Activated naive CD8-positive, alpha-beta T cell treated with anti-CD3 and anti-CD28 coated beads, Interleukin-2, amount 50 U/mL, for 24 hours (primary cell): ENCODE measurements at regions not wholly inside any gene's neighbourhood (a gene's known extent, or its start where the extent isn't known, plus 50 kb on each side); places are given as distances from the start of the nearest gene placed in this dataset.
"Not testable (repeated sequence)": the region's sequence is repeated elsewhere in the genome, so short reads cannot be mapped to it uniquely, and the experiment has no call there.

Experiments
- ATAC-seq: fragments of 150-1000 bp; cut with Tn5 transposase; one replicate; pipeline ENCODE4 v1.10.0; 2021
- DNase-seq: peaks from one replicate; pipeline ENCODE4 v3.0.0; 2021
- H3K27ac Mint-ChIP-seq: one replicate; pipeline ENCODE4 v1.8.0; 2021; ENCODE audit warnings: mild to moderate bottlenecking, mixed read lengths
- H3K27me3 Mint-ChIP-seq: one replicate; pipeline ENCODE4 v1.8.0; 2021; ENCODE audit warnings: mixed read lengths
- H3K36me3 Mint-ChIP-seq: one replicate; pipeline ENCODE4 v1.8.0; 2021; ENCODE audit warnings: low read depth, mixed read lengths
- H3K4me1 Mint-ChIP-seq: one replicate; pipeline ENCODE4 v1.8.0; 2021; ENCODE audit warnings: mixed read lengths
- H3K4me3 Mint-ChIP-seq: one replicate; pipeline ENCODE4 v1.8.0; 2021; ENCODE audit warnings: mild to moderate bottlenecking, moderate library complexity, mixed read lengths
- H3K9me3 Mint-ChIP-seq: one replicate; pipeline ENCODE4 v1.8.0; 2021; ENCODE audit warnings: mixed read lengths

DNA sequence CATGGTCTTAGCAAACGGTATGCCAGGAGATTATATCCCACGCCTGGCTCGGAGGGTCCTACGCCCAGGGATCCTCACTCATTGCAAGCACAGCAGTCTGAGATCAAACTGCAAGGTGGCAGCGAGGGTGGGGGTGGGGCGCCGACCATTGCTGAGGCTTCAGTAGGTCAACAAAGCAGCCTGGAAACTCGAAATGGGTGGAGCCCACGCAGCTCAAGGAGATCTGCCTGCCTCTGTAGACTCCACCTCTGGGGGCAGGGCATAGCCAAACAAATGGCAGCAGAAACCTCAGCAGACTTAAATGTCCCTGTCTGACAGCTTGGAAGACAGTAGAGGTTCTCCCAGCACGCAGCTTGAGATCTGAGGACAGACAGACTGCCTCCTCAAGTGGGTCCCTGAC, 172.7 kb upstream of the IRAK1BP1 start:
- H3K27me3 Mint-ChIP-seq, DNase-seq, H3K9me3 Mint-ChIP-seq, ATAC-seq, H3K27ac Mint-ChIP-seq, H3K4me1 Mint-ChIP-seq, H3K4me3 Mint-ChIP-seq, H3K36me3 Mint-ChIP-seq: not testable (repeated sequence)

DNA sequence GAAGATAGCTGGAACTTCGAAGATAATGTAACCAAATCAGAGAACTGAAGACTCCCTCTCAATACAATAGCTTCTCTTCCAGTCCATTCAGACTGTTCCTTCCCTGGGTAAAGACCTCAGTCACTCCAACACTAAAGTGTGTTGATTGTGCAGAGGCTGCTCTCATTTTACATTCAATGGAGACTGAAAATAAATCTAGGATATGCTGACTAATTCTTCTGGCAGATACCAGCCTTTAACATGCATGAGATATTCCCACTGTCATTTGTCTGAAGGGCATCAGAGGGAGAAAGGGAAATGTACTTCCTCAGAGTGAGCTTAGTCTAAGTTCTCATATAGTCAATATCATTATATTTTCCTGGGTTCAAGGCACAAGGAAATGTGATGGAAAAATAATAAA, 166.4 kb upstream of the IRAK1BP1 start:
- ATAC-seq, result no peak
- no peak overlapping the region for H3K27ac Mint-ChIP-seq
- H3K27me3 Mint-ChIP-seq, result no peaks in the 10 kb centered on the region

DNA sequence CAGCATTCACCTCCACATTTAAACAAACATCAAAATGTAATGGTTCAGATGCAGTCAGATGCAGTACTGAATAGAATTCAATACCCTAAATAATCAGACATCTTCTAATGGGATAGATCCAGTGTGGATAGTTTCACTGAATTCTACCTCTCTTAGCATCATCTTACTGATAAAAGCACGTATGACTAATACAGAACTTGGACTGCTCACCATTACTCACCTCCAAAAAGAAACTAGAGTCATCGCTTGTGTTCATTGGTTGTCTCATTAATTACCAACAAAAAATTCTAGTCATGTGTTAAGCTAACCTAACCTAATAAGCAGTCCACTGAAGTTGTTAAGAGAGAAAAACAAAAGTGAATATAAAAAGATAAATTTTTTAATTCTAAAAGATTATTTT, 165.9 kb upstream of the IRAK1BP1 start:
- Mint-ChIP-seq H3K27me3 (no peaks in the 10 kb centered on the region), H3K36me3 (no peaks in the 10 kb centered on the region), H3K4me1 (no peaks in the 10 kb centered on the region), H3K27ac (no peak overlapping the region), H3K4me3 (no peak overlapping the region), H3K9me3 (no peaks in the 10 kb centered on the region)
- ATAC-seq (no peak), DNase-seq (no peak)

More for the DNA sequence above, 166.4 kb upstream of the IRAK1BP1 start:
- H3K4me1 Mint-ChIP-seq, result no peaks in the 10 kb centered on the region
- no peak for DNase-seq
- H3K4me3 Mint-ChIP-seq, result no peak overlapping the region
- no peaks in the 10 kb centered on the region for H3K36me3 Mint-ChIP-seq
- no peaks in the 10 kb centered on the region for H3K9me3 Mint-ChIP-seq

DNA sequence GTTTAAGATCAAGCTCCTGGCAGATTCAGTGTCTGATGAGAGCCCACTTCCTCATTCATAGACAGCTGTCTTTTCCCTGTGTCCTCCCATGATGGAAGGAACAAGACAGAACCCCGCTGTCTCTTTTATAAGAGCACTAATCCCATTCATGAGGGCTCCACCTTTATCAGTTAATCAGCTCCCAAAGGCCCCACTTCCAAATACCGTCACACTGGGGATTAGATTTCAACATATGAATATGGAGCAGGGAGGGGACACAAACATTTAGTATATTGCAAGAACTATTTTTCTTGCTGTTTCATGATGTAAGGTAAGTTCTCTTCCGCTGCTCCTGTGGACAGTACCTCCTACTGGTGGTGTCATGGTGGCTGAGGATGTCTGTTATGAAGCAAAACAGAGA, 158.3 kb upstream of the IRAK1BP1 start:
- no peak for DNase-seq
- H3K4me3 Mint-ChIP-seq, result no peak overlapping the region
- ATAC-seq, result no peak
- no peaks in the 10 kb centered on the region for H3K36me3 Mint-ChIP-seq
- no peaks in the 10 kb centered on the region for H3K27me3 Mint-ChIP-seq
- H3K9me3 Mint-ChIP-seq, result no peaks in the 10 kb centered on the region
- no peak overlapping the region for H3K27ac Mint-ChIP-seq
- H3K4me1 Mint-ChIP-seq, result no peaks in the 10 kb centered on the region

DNA sequence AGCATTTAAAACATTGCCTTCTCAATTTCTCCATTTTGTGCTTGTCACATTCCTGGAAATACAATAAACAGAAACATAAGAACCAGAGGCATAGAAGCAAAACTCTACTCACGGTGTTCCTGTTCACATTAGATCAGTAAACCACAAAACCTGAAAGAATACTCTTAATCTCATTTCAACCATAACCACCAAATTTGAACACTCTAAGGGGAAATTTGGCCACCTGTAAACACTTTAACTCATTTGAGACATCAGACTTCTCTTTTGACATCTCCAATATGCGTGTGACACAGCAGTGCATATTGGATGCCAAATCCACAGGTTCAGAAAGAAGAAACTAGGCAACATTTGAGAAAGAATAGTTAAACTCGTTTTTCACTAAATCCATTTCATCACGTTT, 153.8 kb upstream of the IRAK1BP1 start:
- ATAC-seq, result no peak
- no peaks in the 10 kb centered on the region for H3K4me1 Mint-ChIP-seq
- H3K27me3 Mint-ChIP-seq, result no peaks in the 10 kb centered on the region
- H3K9me3 Mint-ChIP-seq, result peaks cover 4% of the 10 kb centered on the region
- H3K27ac Mint-ChIP-seq, result no peak overlapping the region
- H3K36me3 Mint-ChIP-seq, result no peaks in the 10 kb centered on the region
- DNase-seq, result no peak
- H3K4me3 Mint-ChIP-seq, result no peak overlapping the region

DNA sequence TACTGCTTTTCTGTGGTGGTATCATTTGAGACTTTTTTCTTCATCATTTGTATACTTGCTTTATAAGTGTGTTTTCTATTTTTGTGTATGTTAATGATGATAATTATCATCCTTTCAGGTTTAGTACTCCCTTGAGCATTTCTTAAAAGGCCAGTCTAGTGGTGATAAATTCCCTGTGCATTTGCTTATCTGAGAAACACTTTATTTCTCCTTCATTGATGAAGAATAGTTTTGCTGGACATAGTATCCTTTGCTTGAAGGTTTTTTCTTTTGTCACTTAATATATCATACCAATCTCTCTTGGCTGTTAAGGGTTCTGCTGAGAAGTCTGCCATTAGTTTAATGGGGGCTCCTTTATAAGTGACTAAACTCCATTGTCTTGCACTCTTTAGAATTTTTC, 123.2 kb upstream of the IRAK1BP1 start:
- Mint-ChIP-seq H3K27me3 (no peaks in the 10 kb centered on the region), H3K4me3 (no peak overlapping the region), H3K36me3 (no peaks in the 10 kb centered on the region), H3K27ac (no peak overlapping the region), H3K4me1 (no peaks in the 10 kb centered on the region), H3K9me3 (peaks cover 48% of the 10 kb centered on the region)
- no peak for ATAC-seq
- DNase-seq, result no peak

DNA sequence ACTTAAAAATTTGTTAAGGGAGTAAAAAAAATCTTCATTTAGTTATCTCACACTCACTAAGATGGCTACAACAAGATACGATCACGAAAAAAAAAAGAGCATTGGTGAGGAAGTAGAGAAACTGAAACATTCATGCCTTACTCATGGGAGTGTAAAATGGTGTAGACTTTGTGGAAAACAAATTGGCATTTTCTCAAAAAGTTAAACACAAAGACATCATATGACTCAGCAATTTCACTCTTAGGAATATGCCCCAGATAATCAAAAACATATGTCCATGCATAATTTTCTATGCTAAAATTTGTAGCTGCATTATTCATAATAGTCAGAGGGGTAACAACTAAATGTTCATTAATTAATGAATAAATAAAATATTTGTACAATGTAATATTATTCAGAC, 120.9 kb upstream of the IRAK1BP1 start:
- Mint-ChIP-seq H3K4me1 (no peaks in the 10 kb centered on the region), H3K4me3 (no peak overlapping the region), H3K27ac (no peak overlapping the region), H3K27me3 (no peaks in the 10 kb centered on the region), H3K36me3 (no peaks in the 10 kb centered on the region), H3K9me3 (peaks cover 43% of the 10 kb centered on the region)
- DNase-seq (no peak), ATAC-seq (no peak)

DNA sequence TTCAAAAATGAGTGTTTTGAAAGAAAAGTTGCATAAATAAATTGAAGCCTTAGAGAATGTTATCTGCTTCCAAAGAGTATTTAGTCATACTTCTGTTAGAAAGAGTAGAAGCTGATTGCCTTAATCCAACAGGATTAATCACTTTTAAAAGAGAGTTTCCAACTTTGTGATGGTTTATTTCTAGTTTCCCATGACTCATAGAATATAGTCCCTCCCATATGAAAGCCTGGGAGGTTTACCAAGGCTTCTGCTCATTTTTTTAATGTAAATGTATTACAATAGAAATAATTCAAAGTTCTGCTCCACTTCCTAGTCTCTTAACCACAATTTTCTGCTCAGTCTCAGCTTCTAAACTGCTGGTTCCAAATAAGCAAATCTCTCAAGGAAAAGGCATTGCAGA, 118.0 kb upstream of the IRAK1BP1 start:
- Mint-ChIP-seq H3K27ac (no peak overlapping the region), H3K36me3 (no peaks in the 10 kb centered on the region), H3K4me1 (no peaks in the 10 kb centered on the region), H3K4me3 (no peak overlapping the region), H3K9me3 (peaks cover 32% of the 10 kb centered on the region), H3K27me3 (no peaks in the 10 kb centered on the region)
- no peak for DNase-seq
- no peak for ATAC-seq

DNA sequence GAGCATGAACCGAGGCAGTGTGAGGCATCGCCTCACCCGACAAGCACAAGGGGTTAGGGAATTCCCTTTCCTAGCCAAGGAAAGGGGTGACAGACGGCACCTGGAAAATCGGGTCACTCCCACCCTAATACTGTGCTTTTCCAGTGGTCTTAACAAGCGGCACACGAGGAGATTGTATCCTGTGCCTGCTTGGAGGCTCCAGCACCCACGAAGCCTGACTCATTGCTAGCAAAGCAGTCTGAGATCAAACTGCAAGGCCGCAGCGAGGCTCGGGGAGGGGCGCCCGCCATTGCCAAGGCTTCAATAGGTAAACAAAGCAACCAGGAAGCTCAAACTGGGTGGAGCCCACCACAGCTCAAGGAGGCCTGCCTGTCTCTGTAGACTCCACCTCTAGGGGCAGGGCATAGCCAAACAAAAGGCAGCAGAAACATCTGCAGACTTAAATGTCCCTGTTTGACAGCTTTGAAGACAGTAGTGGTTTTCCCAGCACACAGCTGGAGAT, 109.0 kb upstream of the IRAK1BP1 start:
- H3K4me1 Mint-ChIP-seq, result not testable (repeated sequence)

DNA sequence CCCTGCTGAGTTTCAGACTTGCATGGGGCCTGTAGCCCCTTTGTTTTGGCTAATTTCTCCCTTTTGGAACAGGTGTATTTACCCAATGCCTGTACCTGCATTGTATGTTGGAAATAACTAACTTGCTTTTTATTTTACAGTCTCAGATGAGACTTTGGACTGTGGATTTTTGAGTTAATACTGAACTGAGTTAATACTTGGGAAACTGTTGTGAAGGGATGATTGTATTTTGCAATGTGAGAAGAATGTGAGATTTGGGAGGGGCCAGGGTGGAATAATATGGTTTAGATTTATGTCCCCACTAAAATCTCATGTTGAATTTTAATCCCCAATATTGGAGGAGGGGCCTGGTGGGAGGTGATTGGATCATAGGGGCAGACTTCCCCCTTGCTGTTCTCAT, 99.1 kb upstream of the IRAK1BP1 start:
- Mint-ChIP-seq H3K4me3 (no peak overlapping the region), H3K36me3 (no peaks in the 10 kb centered on the region), H3K27me3 (no peaks in the 10 kb centered on the region), H3K4me1 (no peaks in the 10 kb centered on the region), H3K27ac (no peak overlapping the region), H3K9me3 (no peaks in the 10 kb centered on the region)
- ATAC-seq (no peak), DNase-seq (no peak)

More for the DNA sequence above, 109.0 kb upstream of the IRAK1BP1 start:
- DNase-seq, H3K27ac Mint-ChIP-seq, H3K4me3 Mint-ChIP-seq, ATAC-seq, H3K36me3 Mint-ChIP-seq, H3K27me3 Mint-ChIP-seq, H3K9me3 Mint-ChIP-seq: not testable (repeated sequence)

DNA sequence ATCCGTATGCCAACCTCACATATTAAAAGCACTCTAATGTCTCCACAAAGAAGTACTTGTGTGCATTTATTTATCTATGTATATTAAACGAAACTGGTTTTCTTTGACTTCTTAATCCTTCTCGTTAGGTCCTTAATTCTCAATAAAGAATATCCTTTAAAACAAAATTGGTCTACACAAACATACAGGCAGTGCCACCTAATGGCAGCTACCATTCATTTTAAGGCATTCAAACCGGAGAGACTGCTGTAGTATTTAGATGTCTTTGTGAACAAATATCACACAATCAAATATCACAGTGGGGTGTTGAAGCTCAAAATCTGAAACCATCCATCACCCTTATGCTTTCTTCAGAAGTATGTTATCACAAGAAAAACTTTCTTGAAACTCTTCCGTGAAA, 96.6 kb upstream of the IRAK1BP1 start:
- DNase-seq, result no peak
- Mint-ChIP-seq H3K36me3 (no peaks in the 10 kb centered on the region), H3K27me3 (no peaks in the 10 kb centered on the region)

DNA sequence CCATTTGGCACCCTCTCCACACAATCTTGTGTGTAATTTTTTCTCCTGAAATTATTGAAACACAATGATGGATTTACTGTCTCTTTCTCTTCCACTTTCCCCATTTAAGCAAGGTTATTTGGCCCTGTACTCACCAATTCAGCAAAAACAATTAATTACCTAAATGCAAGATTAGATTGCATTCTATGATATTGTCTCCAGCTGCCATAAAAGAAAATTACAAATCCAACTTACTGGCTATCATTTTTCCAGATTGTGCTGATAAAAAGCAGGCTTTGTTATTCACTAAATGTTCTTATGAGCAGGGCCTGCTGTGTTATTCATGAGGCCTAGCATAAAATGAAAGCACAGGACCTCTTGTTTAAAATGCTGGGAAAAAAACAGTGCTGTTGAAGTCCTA, 95.8 kb upstream of the IRAK1BP1 start:
- H3K36me3 Mint-ChIP-seq, result no peaks in the 10 kb centered on the region
- H3K27ac Mint-ChIP-seq, result no peak overlapping the region
- no peak for DNase-seq
- ATAC-seq, result no peak
- no peaks in the 10 kb centered on the region for H3K27me3 Mint-ChIP-seq
- no peaks in the 10 kb centered on the region for H3K4me1 Mint-ChIP-seq
- H3K9me3 Mint-ChIP-seq, result no peaks in the 10 kb centered on the region
- no peak overlapping the region for H3K4me3 Mint-ChIP-seq

More for the DNA sequence above, 96.6 kb upstream of the IRAK1BP1 start:
- Mint-ChIP-seq H3K4me1 (no peaks in the 10 kb centered on the region), H3K4me3 (no peak overlapping the region), H3K9me3 (no peaks in the 10 kb centered on the region), H3K27ac (no peak overlapping the region)
- no peak for ATAC-seq

DNA sequence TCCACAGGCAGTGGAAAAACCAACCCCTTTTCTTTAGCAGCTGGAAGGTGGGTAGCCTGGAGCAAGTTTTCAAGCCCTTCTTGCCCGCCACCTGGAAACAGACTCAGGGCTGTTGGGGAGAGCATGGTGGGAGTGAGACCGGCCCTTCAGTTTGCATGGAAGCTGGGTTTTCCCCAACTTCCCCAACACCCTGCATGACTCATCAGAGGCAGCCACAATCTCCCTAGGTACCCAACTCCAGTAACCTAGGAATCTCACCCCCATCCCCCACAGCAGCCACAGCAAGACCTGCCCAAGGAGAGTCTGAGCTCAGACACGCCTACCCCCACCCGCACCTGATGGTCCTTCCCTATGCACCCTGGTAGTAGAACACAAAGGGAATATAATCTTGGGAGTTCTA, 86.3 kb upstream of the IRAK1BP1 start:
- no peaks in the 10 kb centered on the region for H3K4me1 Mint-ChIP-seq
- H3K4me3 Mint-ChIP-seq, result no peak overlapping the region
- peaks cover 2% of the 10 kb centered on the region for H3K27me3 Mint-ChIP-seq
- H3K9me3 Mint-ChIP-seq, result no peaks in the 10 kb centered on the region
- H3K36me3 Mint-ChIP-seq, result no peaks in the 10 kb centered on the region
- DNase-seq, result no peak
- H3K27ac Mint-ChIP-seq, result no peak overlapping the region
- no peak for ATAC-seq

DNA sequence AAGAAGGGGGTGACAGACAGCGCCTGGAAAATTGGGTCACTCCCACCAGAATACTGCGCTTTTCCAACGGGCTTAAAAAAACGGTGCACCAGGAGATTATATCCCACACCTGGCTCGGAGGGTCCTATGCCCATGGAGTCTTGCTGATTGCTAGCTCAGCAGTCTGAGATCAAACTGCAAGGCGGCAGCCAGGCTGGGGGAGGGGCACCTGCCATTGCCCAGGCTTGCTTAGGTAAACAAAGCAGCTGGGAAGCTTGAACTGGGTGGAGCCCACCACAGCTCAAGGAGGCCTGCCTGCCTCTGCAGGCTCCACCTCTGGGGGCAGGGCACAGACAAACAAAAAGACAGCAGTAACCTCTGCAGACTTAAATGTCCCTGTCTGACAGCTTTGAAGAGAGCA, 84.0 kb upstream of the IRAK1BP1 start:
- not testable (repeated sequence) for H3K9me3 Mint-ChIP-seq, H3K27ac Mint-ChIP-seq, H3K36me3 Mint-ChIP-seq, DNase-seq, H3K4me1 Mint-ChIP-seq, H3K27me3 Mint-ChIP-seq, ATAC-seq, H3K4me3 Mint-ChIP-seq

DNA sequence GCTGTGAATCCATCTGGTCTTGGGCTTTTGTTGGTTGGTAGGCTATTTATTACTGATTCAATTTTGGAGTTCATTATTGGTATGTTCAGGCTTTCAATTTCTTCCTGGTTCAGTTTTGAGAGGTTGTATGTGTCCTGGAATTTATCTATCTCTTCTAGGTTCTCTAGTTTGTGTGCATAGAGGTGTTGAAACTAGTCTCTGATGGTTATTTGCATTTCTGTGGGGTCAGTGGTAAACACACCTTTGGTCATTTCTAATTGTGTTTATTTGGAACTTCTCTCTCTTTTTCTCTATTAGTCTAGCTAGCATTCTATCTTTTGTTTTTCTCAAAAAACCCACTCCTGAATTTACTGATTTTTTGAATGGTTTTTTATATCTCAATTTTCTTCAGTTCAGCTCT, 70.1 kb upstream of the IRAK1BP1 start:
- H3K9me3 Mint-ChIP-seq, result peaks cover 39% of the 10 kb centered on the region
- DNase-seq (no peak), ATAC-seq (no peak)
- H3K4me3 Mint-ChIP-seq, result no peak overlapping the region
- peaks cover 3% of the 10 kb centered on the region for H3K36me3 Mint-ChIP-seq
- no peaks in the 10 kb centered on the region for H3K27me3 Mint-ChIP-seq
- H3K4me1 Mint-ChIP-seq, result no peaks in the 10 kb centered on the region
- no peak overlapping the region for H3K27ac Mint-ChIP-seq

DNA sequence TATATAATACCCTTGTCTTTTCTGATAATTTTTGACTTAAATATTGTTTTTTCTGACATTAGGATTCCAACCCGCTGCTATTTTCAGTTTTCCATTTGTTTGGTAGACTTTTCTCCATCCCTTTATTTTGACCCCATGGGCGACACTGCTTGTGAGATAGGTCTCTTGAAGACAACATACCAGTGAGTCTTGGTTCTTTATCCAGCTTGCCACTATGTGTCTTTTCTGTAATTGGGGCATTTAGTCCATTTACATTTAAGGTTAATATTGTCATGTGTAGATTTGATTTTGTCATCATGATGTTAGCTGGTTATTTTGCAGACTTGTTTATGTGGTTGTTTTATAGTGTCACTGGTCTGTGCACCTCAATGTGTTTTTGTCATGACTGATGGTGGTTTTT, 67.7 kb upstream of the IRAK1BP1 start:
- peaks cover 53% of the 10 kb centered on the region for H3K9me3 Mint-ChIP-seq
- no peak overlapping the region for H3K27ac Mint-ChIP-seq
- H3K4me3 Mint-ChIP-seq, result no peak overlapping the region
- no peaks in the 10 kb centered on the region for H3K27me3 Mint-ChIP-seq
- peaks cover 3% of the 10 kb centered on the region for H3K36me3 Mint-ChIP-seq
- H3K4me1 Mint-ChIP-seq, result no peaks in the 10 kb centered on the region
- DNase-seq, result no peak
- no peak for ATAC-seq
